NCI-H2171 treated with DMSO at 0.1 percent for 48 hours (cell line): ENCODE measurements at regions not wholly inside any gene's neighbourhood (a gene's known extent, or its start where the extent isn't known, plus 50 kb on each side); places are given as distances from the start of the nearest gene placed in this dataset.
A peak's percentile ranks its signal among the peaks of the same experiment; 100 is the strongest.
"Not testable (repeated sequence)": the region's sequence is repeated elsewhere in the genome, so short reads cannot be mapped to it uniquely, and the experiment has no call there.

Experiments used
- DNase-seq: peaks from one replicate; lab custom pipeline; 2025; lab: John Stamatoyannopoulos, UW

DNA sequence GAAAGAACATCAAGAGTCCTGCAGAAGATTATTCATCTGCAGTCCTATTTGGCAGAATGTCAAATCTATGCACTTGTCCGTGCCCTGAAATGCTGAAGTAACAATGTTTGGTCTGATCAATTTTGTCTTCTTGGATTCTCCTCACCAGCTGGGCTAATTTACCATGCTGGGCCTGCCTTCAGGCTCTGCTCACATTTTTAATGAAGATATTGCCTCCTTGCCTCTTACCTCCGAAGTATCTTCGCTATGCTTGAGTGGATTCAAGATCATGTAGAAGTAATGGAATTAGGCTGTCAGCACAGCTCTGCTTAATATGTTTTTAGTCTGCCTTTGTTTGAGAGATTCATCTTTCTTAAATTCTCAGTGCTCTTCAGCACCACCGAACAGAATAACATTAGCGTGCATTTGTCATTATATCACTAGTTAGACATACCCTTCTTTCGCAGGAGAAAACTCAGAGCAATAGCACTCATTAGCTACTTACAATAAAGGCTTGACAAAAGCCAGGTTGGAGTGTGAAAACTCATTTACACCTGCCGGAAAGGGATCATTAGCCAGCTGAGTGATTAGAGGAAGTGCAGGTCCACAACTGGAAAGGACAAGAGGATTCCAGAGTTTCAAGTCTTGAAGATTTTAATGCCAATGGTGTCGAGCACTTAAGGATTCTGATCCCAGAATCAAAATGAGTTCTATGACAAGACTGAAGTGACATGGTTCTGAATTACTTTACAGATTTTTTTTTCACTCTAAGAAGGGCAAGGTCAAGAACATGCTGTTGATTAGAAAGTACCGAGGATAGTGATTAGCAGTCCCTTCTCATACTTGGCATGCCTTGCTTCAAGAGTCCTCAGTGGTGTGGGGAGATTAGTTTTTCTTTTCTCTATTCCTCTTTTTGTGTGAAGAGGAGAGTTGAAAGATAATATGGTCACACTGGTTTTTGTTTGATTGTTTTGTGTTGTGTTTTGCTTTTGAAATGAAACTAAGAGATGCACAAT is 405.6 kb upstream of the TOM1L1 start:
- no peak for DNase-seq

DNA sequence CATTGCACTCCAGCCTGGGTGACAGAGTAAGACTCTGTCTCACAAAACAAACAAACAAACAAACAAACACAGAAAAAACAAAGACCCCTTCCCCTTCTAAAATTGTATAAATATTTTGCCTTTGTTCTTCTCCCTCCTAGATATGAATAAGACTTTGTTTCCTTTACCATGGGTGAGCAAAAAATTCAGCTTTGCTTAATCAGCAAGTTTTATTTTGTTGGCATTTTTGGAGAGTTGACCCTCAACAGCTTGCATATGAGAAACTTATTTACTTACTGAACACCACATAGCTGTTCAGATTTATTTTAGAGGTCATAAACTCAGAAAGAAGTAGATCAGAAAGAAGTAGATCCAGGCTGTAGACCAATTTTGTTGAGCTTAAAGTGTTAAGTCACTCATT is 395.2 kb upstream of the TOM1L1 start:
- DNase-seq = no peak

DNA sequence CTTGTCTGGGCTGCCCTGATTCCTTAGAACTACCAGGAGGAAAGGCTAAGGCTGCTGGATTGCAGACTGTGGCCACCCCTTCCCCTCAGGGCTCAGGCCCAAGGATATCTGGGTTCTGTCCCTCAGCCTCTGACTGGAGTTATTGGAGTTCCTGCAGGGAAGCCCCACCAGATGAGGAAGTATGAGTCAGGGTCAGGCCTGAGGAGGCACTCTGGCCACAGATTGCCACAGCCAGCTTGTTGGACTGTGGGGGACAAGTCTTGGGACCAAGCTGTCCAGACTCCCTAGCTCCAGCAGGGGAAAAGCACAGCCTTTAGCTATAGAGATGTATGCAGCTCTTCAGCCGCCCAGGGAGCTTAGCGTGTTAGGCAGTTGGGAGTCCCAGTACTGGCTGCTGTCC is 381.9 kb upstream of the TOM1L1 start:
- no peak for DNase-seq

DNA sequence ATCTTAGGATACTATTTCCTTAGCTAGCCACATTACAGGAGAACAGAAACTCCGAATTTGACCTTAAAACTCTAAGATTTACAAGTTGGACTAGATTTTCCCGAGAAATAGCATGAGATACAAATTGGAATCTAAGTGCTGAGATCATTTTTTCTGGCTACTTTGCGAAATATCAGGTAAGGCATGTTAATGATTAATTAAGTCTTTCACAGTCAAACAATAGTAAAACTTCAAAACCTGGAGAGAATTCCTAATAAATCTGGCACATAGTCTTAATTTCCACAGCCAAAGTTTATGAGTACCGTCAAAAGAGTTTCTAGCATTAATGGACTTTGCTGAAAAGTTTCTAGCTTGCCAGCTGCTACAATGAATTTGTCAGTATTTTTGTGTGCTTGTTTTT is 379.5 kb upstream of the TOM1L1 start:
- no peak for DNase-seq

DNA sequence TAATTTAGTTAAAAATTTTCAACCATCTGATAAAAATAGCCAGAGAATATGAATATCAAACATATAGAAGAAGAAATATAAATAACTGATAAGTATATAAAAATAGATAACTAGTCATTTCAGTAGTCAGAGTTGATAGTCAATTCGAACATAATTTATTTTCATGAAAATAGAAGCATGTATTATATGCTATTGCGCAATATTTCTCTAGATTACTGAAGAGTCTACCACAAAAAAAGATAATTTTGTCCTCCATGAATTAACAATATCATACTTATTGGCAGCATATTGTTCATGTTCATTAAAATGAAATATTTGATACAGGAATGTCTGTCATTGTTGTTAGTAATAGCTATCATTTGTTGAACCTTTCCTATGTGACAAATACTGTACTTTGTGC is 376.2 kb upstream of the TOM1L1 start:
- no peak for DNase-seq

DNA sequence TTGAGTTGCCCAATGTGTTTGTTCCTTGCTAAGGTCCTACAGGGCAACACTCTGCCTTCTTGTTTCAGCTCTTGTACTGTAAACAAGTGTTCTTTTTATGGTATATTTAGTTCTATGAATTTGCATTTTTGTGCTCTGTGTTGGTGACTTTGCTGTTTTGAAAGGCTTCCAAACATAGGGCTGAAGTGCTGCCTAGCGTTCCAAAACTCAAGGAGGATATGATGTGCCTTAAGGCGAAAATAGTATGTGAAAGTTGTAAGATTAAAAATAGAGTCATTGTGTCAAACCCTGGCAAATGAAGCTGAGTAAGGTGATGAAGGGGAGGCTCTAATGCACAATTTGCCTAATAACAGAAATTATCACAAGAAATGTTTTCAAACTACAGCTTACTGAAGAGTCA is 372.7 kb upstream of the TOM1L1 start:
- DNase-seq = no peak

DNA sequence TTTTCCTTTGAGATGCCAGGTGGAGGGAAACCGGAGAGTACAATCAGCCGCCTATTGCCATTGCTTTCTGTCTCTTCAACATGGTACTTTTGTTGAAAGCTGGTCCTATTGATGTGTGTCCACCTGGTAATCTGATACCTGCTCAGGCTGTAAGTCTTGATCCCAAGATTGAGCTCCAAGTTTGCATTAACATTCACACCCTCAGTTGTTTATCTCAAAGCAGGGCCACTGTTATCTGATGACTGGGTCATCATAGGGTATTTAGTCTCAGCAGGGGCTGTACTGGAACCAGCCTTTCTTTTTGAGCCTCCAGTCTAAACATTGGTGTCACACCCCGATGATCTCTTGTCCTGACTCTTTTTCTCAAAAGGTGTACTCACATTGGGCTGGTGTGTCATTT is 370.3 kb upstream of the TOM1L1 start:
- DNase-seq = no peak

DNA sequence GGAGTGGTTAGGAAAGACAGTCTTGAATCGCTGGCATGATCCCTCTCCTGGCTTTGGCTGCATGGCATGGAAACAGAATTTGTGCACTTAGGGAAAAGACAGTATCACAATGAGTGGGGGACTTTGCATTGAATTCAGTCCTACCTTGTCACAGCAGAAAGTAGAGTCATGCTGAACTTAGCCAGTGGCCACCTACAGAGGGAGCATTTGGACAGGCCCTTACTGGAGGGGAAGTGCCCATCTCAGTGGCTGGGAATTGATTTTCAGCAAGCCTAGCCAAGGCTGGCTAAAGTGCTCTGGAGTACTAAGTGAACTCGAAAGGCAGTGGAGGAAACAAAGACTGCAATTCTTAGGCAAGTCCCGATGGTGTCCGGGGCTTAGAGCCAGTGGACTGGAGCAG is 364.3 kb upstream of the TOM1L1 start:
- DNase-seq = no peak

DNA sequence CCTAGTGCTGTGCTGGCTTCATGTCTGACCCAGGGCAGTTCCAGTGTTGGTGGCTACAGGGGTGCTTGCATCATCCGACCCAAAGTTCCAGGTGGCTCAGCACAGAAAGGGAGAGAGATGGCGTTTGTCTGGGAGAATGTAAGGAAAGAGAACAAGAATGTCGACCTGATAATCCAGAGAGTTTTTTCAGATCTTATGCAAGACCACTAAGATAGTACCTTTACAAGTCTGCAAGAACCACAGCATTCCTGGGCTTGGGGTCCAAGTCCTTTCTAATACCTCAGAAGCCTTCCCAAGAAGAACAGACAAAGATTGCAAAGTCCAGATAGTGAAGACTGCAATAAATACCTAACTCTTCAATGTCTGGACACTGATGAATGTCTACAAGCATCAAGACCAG is 363.0 kb upstream of the TOM1L1 start:
- no peak for DNase-seq

DNA sequence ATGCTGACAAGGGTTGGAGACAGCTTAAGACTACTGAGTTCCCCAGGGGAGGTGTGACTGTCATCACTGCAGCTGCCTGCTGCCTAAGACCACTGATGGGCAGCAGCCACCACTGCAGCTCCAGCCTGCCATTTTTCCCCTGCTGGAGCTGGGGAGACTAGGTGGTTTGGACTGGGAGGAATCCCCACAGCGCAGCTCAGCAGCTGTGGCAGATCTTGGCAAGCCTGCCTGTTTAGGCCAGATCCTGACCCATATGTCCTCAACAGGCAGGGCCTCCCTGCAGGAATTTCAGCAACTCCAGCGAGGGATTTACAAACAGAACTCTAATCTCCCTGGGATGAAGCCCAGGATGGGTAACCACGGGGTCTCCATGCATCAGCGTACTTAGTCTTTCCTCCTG is 356.4 kb upstream of the TOM1L1 start:
- no peak for DNase-seq

DNA sequence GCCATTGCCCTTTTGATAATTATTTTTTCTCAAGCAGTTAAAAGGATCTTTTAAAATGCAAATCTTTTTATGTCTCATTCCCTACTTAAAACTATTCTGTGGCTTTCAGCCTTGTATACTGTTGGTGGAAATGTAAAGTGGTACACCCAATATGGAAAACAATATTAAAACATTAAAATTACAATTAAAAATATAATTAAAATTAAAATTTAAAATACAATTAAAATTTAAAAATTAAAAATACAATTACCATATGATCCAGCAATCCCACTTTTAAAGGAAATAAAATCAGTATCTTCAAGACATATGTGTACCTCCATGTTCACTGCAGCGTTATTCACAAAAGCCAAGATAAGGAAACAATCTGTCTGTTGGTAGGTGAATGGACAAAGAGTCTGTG is 340.8 kb upstream of the TOM1L1 start:
- no peak for DNase-seq

DNA sequence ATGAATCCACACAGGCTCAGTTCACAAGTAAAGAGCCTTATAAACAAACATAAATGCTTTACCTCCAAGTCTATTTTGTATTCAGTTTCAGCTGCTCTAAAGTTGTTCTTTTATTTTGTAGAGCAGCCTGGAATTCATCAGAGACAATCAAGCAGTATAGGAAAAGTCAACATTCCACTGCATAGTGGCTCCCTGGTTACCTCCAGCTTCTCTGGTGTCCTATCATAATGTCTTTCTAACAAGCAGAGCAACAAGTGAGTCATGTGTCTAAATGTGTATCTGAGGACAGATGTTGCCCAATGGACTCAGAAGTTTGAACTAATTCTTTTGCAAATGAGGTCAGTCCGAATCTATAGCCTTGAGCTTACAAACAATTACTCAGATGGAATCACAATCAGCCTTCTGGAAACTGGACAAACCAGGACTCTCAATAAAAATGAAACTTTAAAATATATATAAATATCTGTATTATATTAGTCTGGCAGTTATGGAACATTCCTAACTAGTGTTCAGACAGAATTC is 292.0 kb upstream of the TOM1L1 start:
- DNase-seq = no peak

DNA sequence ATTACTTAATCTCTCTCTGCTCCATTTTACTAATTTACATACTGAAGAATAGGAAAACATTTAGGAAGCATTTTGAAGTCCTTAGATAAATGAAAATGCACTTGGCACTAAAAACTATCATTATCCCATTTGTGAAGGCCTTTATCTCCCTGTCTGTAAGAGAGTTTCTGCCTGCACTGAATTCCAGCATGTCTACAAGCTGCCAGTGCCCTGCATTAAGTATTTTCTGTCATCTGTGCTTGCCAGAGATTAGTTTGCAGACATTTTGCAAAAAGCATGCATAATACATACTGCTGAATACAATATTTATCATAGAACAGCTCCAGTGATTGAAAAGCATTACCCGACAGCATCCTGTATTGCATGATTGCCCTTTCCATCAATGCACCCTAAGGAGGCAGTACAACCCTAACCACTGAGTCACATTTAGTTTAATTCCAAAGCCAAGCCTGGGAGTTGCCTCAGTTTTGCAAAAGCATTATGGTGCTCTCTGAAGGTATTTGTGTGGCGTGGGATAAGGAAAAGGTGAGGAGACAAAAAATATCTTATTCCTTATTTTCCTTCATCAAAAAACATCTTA is 280.2 kb upstream of the TOM1L1 start:
- DNase-seq = no peak

DNA sequence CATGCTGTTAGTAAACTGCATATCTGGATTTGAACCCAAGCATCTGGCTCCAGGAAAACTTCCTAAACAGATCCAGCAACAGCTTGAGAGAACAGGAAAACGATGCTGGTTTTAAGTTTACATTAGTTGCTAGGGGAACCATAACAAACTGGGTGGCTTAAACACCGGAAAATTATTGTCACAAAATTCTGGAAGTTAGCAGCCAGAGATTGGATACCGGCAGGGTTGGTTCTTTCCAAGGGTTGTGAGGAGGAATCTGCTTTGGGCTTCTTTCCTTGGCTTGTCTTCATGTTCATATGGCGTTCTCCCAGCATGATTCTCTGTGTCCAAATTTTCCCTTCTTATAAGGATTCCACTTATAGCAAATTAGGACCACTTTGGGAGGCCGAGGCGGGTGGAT is 276.9 kb upstream of the TOM1L1 start:
- DNase-seq = no peak

DNA sequence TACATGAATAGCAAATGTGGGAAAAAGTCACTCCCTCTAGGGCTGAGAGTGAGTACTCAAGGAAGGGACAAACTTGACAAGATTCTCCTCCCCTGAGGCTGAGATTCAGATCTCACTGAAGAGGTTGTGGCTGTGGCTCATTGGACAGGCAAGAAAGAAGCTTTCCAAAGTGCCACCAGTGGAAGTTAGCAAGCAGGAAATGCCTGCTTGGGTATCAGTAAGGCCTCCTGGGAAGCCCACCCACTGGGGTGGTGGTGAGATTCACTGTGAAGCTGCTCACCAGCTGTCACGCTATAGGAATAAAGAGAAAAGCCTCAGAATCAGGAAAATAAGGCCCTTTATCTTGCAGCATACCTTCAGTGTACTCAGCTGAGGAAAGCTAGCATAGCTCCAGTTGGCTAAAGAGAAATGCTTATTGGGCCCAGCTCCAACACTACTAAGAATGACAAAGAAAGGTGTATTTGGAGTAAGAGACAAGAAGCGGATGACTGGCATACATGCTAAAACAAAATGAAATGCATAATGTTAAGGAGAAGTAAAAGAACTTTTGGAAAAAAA is 274.4 kb upstream of the TOM1L1 start:
- DNase-seq = no peak

DNA sequence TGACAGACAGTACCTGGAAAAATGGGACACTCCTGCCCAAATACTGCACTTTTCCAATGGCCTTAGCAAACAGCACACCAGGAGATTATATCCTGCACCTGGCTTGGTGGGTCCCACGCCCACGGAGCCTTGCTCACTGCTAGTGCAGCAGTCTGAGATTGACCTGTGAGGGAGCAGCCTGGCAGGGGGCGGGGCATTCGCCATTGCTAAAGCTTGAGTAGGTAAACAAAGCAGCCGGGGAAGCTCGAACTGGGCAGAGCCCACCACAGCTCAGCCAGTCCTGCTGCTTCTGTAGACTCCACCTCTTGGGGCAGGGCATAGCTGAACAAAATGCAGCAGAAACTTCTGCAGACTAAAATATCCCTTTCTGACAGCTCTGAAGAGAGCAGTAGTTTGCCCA is 261.2 kb upstream of the TOM1L1 start:
- DNase-seq = not testable (repeated sequence)

DNA sequence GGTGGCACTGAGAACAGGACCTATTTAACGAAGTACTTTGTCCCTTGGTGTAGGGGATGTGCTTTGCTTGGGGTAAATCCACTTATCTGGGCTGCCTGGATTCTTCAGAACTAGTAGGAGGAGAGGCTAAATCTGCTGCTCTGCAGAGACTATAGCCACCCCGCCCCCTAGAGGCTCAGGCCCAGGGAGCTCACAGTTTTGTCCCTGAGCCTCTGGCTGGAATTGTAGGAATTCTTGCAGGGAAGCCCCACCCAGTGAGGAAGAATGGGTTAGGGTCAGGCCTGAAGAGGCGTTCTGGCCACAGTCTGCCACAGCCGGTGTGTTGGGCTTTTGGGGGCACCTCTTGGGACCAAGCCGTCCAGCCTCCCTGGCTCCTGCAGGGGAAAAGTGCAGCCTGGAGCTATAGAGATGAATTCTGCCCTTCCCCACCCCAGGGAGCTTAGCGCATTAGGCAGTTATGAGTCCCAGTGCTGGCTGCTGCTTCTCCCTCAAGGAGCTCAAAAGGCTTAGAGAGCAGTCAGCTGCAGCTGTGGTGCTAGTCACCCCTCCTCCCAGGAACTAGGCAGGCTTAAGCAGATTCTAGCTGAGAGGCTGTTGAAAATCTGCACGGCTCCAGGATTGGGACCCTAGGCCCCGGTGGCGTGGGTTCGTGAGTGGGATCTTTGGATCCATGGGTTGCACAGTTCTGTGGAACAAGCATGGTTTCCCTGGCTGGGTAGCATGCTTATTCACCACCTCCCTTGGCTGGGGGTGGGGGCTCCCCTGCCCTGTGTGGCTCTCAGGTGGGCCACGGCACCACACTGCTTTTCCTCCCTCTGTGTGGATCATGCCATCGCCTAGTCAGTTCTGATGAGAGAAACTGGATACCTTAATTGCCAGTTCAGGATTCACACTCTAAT is 237.4 kb upstream of the TOM1L1 start:
- no peak for DNase-seq

DNA sequence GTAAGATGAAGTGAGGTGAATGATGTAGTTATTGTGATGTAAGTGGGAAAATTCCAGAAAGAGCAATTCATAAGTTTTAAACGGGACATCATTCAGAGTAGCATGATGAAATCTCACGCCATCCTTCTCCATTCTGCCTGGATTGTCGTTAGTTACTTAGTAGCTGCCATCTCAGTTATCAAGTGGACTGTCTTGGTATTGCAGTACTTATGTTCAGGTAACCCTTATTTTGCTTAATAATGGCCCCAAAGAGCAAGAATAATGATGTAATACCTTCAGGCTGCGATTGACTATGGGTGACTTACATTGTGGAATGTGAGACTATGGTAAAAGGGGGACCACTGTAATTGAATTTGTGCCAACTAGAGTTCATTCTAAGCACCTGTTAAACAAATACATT is 234.1 kb upstream of the TOM1L1 start:
- no peak for DNase-seq

DNA sequence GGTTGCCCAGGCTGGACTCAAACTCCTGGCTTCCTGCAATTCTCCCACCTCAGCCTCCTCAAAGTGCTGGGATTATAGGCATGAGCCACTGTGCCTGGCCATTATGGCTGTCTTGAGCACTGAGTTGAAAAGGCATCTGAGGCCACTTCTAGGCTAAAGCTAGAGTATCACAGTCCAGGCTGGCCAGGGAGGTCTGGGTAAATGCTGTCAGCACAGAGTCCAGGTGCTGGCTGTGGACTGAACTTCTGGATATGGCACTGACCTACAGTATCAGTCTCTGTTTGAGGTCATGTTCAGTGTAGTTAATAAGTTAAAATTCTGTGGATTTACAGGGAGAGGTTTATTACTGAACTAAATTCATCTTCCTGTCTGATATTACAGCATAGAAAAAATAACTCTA is 222.5 kb upstream of the TOM1L1 start:
- no peak for DNase-seq

DNA sequence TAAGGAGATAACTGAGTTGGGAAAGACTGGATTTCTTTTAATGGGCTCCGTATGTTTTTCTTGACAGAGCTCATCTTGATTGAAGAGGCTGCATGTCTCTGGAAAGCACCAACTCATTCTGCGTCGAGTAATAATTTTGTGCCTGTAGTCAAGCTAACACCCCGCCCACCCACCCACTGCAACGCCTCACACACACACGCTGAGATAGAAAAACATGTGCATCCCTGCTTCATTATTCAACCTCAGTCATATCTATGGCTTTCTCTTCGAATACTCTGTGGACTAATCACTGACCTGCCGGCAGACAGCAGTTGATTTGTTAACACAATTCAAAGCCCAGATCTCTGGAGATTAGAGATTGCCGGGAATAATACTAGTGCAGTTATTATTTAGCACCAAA is 220.2 kb upstream of the TOM1L1 start:
- DNase-seq = no peak

DNA sequence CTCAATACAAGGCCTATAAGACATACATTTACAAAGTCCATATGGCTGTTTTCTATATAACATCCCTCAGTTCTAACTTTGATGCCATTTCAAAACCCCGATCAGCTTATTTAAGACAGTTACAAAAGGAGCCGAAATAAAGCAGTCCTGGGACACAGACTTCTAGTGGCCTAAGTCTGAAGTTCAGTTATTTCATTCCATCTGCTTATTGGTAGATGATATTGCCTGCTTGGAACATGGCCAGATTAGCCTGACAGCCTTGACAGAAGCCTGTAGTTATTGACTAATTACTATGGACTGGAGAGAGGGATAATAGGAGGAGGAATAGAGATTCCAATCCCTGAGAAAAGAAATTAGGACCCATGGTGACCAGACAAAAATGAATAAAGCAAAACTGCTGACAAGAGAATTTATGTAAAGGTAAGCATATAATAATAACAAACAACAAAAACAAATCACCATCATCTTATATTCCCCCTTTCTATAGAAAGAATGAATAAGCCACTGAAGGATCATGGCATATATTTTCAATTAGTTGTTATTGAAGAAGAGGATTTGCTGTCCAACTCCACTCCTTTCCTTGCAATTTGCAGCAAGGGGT is 206.3 kb upstream of the TOM1L1 start:
- DNase-seq = peak; percentile 8

DNA sequence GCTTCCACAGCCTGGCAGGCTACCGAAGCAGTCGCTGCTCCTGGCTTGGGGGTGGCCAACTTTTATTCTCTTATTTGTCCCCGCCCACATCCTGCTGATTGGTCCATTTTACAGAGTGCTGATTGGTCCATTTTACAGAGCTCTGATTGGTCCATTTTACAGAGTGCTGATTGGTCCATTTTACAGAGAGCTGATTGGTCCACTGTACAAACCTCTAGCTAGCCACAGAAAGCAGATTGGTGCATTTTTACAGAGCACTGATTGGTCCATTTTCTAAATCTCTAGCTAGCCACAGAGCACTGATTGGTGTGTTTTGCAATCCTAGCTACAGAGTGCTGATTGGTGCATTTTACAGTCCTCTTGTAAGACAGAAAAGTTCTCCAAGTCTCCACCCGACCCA is 187.9 kb upstream of the TOM1L1 start:
- DNase-seq = not testable (repeated sequence)
